HG02970 (cell line): ENCODE measurements at regions not wholly inside any gene's neighbourhood (a gene's known extent, or its start where the extent isn't known, plus 50 kb on each side); places are given as distances from the start of the nearest gene placed in this dataset.
A peak's percentile ranks its signal among the peaks of the same experiment; 100 is the strongest.

Experiments used
- ATAC-seq: cut with Tn5 transposase; IDR thresholded peaks from one replicate; pipeline ENCODE4 v1.9.1; 2021; ENCODE audit warnings: mild to moderate bottlenecking, moderate library complexity, moderate number of reproducible peaks; ENCODE audit not compliant: unreplicated experiment, low FRiP score

GRCh38 chr21:31570824-31571566 is 88.5 kb upstream of the SOD1 start:
- no peak for ATAC-seq

- ATAC-seq, result no peak
Measured at GRCh38 chr21:31566611-31567010, 92.9 kb upstream of the SOD1 start.

- no peak for ATAC-seq
Measured at GRCh38 chr21:31566064-31566463, 93.4 kb upstream of the SOD1 start.

- no peak for ATAC-seq
Measured at GRCh38 chr21:31564439-31564838, 95.1 kb upstream of the SOD1 start.

DNA sequence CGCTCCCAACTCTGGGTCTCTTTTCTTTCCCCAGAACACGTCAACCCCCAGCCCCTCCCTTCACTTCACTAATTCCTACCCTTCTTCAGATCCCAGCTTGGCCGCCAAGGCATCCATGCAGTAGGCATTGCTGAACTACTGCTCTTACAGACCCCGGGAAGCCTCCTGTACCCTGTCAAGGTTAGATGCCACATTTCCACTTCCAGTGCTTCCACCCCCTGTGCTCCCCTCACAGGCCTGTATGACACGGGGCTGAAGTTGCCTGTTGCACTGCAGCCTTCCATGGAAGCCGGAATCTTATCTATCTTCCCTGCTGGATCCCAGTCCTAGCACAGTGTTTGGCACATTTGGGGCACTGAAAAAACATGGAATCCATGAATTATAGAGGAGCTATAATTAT is 99.0 kb upstream of the SOD1 start:
- no peak for ATAC-seq

DNA sequence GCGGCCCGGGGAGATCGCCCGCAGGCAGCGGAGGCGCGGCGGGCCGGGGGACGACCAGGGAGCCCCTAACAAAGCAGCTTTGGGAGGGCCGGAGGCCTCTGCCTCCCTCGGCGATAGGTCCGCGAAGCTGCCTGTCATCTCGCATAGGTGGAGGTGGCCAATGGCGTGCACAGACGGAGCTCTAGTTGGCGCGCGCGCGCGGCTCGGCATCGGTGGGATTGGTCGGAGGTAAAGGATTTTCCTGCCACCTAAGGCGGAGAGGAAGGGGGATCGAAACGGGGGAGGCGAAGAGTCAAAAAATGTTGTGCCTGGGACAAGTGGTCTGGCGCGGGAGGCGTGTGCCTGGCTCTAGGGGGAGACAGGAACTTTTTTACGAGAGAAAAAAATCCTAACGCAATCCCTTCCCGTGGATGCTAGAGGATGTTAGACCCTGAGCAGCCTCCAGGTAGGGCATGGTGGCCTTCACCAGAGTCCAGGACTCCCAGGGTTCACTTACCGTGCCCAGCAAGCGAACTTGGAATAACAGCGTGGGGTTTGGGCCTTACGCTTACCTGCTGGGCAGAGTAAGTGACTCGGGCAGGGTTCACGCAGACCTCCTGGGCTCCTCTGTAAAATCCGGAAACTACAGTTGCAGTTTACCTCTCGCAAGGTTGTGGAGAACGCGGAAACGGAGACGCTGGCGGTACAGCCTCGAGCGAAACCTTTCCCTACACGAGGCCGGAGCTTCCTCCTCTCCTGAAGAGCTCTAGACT is 99.9 kb upstream of the SOD1 start:
- peak; percentile 45 for ATAC-seq

DNA sequence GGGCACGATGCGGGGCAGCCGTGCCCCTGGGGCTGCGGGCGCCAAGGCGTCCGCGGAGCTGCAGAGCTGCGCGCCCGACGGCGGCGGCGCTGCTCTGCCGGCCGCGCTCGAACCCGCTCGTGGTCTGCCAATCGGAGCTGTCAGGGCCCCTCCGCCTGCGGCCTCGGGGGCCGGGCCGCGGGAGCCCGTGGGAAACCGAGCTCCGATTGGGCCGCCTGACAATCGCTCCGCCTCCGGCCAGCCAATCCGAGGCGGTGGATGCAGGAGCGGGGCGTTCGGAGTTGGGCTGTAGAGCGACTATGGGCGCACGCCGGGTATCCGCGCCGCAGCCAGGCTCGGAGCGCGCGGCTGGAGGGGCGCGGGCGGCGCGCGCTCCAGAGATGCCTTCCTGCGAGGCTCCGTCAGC is 100.5 kb upstream of the SOD1 start:
- peak; percentile 74 for ATAC-seq

GRCh38 chr21:31558189-31558961 is 101.1 kb upstream of the SOD1 start:
- ATAC-seq, result no peak

DNA sequence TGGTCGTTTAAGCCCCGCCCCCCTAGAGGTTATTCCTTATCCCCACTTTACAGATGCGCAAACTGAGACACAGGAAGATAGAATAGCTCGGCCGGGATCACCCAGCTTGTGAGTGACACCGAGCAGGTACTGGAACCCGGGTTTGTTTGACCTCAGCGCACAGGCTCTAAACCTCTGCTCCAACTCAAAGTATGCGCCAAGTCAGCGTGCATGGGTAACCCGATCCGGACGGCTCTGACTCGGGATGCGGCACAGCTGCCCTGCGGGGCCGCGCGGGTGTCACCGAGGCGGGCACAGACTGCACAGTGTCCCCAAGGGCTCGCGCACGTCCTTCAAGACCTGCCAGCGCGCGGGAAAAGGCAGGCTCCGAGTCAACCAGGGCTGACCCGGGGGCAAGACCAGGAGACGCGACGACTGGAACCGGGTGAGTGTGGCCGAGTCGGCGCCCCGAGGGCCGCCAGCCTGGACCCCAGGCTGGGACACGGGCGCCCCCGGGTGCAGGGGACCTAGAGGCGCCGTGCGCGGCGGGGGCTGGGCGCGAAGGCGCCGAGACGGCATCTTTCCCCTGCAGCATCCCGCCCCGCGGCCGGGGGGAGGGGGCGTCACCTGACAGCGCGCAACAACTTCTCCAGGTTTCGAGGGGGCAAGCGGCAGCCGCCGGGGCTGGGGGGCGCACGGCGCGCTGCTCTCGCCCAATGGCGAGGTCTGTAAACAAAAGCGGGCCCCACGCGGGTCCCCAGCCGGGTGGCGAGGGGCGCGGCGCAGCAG is 101.9 kb upstream of the SOD1 start:
- ATAC-seq, result no peak

- ATAC-seq, result no peak
Measured at GRCh38 chr21:31556662-31557061, 102.8 kb upstream of the SOD1 start.

DNA sequence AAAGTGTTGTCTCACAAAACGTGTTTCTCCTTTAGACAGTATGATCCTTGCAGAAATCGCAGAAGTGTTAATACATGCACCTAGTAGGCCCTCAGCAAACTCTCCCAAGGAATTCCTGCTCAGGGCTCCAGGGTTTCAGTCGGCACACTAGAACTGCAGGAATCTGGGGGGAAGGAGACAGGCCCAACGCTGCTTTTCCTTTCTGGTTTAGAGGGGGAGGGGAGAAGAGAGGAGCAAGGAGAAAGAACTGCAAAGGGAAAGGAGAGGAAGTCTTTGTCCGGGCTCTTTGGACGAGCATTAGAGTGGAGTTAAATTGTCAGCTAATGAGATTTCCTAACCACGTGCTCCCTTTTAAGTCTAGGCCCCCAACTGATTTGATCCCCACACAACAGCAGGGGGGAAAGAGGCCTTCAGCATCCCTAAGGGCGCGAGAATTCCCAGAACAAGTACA is 103.7 kb upstream of the SOD1 start:
- no peak for ATAC-seq

- ATAC-seq, result peak; percentile 50
Measured at GRCh38 chr21:31554511-31555022, 104.9 kb upstream of the SOD1 start.

DNA sequence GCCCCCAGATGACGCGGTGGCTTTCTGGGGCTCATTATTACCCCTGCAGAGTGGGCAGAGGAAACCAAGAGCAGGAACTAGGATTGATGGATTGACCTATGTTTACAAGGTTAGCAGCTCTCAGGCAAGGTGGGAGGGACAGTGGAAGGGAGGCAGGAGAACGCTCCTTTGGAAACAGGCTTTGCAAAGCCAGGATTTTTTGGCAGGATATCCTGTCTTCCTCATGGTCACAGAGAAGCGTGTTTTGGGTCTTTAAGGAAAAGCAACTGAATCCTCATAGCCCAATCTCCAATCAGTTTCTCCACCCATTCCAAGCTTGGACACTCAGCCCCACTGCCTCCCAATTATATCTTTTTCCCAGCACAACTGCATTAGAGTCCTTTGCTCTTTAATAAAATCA is 105.6 kb upstream of the SOD1 start:
- no peak for ATAC-seq

DNA sequence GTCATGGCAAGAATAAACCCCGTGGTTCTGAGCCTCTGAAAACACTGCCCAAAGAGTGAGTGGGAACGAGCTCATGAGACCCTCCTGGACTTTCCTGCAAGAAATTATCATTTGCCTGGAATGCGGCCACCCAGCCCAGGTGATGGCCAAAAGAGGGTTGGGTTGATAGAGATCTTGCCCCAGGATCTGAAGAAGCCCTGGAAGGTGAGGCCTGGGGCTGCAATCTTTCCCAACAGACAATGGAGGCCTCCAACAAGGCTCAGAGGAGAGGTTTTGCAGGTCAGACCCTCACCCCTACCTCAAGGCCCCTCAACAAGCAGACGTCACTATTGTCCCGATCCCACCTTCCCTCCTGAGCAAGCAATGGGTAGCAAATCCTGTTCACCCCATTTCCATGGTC is 106.0 kb upstream of the SOD1 start:
- ATAC-seq, result no peak

GRCh38 chr21:31552826-31553225 is 106.7 kb upstream of the SOD1 start:
- no peak for ATAC-seq

DNA sequence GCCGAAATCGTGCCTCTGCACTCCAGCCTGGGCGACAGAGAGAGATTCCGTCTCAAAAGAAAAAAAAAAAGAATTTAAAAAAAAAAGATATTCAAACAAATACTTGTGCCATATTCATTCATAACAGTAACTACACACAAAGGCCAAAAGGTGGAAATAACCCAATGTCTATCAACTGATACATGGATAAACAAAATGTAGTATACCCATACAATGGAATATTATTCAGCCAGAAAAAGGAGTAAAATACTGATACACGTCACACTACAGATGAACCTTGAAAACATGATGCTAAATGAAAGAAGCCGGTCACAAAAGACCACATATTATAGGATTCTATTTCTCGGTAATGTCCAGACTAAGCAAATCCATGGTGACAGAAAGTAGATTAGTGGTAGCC is 109.4 kb upstream of the SOD1 start:
- ATAC-seq, result no peak

DNA sequence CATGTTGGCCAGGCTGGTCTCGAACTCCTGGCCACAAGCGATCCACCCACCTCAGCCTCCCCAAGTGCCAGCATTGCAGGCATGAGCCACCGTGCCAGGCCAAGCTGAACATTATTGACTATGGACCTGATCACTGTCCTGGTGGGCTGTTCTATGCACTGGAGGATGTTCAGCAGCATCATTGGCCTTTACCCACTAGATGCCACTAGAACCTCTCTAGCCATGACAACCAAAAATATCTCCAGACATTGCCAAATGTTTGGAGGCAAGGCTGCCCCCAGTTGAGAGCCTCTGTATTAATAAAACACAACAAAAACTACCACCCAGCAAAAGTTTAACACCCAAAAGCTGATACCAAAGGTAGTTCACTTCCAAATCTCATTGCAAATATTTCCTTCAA is 110.8 kb upstream of the SOD1 start:
- ATAC-seq, result no peak

DNA sequence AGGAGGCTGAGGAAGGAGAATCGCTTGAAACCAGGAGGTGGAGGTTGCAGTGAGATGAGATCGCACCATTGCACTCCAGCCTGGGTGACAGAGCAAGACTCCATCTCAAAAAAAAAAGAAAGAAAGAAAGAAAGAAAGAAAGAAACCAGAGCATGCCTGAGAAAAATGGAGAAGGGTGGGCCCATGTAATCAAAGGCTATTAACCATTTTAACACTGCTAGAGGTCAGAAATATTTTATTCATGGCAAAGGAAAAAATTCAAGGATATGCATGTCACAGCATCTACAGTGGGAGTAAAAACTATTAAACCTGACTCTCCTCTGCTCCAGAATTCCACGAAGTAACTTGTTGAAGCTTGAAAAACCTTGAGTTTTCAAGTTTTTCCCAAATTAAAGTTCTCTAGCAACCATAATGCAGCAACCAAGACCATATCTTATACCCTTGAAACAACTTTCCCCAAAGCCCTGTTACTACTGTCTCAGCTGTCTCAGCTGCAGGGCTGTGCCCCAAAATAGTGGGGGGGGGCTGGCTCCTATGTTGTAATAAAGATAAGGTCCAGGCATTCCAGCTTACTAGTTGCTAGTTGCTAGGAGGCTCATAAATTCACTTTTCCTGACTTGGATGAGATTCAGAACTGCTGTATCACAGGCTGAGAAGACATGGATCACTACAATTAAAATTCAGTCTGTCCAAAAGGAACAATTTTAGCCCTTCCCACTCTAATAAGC is 112.9 kb upstream of the SOD1 start:
- ATAC-seq, result no peak

GRCh38 chr21:31545036-31545435 is 114.5 kb upstream of the SOD1 start:
- ATAC-seq, result no peak

DNA sequence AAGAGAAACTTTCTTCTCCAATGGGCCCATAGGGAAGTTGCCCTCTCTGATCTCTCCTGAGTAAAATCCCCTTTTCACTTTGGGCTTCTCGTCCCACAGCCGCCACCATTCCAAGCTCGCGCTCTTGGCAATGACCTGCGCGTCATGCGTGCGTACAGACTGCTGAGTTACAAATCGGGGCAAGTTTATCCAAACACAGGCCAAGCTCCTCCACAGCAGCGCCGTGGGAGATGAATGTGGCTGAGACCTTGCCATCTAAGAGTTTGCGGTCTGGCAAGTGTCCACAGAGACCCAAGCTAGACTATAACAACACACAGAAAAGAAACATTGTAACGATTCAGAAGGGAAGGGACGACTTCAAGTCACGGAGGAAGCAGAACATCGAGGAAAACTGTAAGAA is 116.3 kb upstream of the SOD1 start:
- ATAC-seq, result no peak
